ENCODE measurements at regions not wholly inside any gene's neighbourhood (a gene's known extent, or its start where the extent isn't known, plus 50 kb on each side); places are given as distances from the start of the nearest gene placed in this dataset.
A peak's percentile ranks its signal among the peaks of the same experiment; 100 is the strongest.

- H3K4me3 ChIP-seq (ENCODE audit: low read depth, low read length), result peak overlapping the region; percentile 78
- TF ChIP-seq CTCF (IDR thresholded peaks at IDR 0.05; ENCODE audit: low read depth, low read length), result no peak
These were observed 102.9 kb downstream of the OR2B2 start for GRCh38 chr6:27809067-27809938.

GRCh38 chr6:27808242-27809066, 103.7 kb downstream of the OR2B2 start:
- peak overlapping the region; percentile 78 for H3K4me3 ChIP-seq (ENCODE audit: low read depth, low read length)

GRCh38 chr6:27807441-27808241, 104.6 kb downstream of the OR2B2 start:
- peak overlapping the region; percentile 78 for H3K4me3 ChIP-seq (ENCODE audit: low read depth, low read length)

GRCh38 chr6:27806981-27807440, 105.2 kb downstream of the OR2B2 start:
- no peak for TF ChIP-seq CTCF (IDR thresholded peaks at IDR 0.05; ENCODE audit: low read depth, low read length)
- H3K4me3 ChIP-seq (ENCODE audit: low read depth, low read length), result peak overlapping the region; percentile 78

GRCh38 chr6:27805347-27805746, 106.8 kb downstream of the OR2B2 start:
- no peak for TF ChIP-seq CTCF (IDR thresholded peaks at IDR 0.05; ENCODE audit: low read depth, low read length)
- H3K4me3 ChIP-seq (ENCODE audit: low read depth, low read length), result no peak overlapping the region

GRCh38 chr6:27804851-27805250, 107.3 kb downstream of the OR2B2 start:
- H3K4me3 ChIP-seq (ENCODE audit: low read depth, low read length), result no peak overlapping the region

GRCh38 chr6:27800731-27801373, 111.3 kb downstream of the OR2B2 start:
- TF ChIP-seq CTCF (IDR thresholded peaks at IDR 0.05; ENCODE audit: low read depth, low read length), result no peak
- H3K4me3 ChIP-seq (ENCODE audit: low read depth, low read length), result no peak overlapping the region

More at GRCh38 chr6:27804851-27805250, 107.3 kb downstream of the OR2B2 start:
- no peak for TF ChIP-seq CTCF (IDR thresholded peaks at IDR 0.05; ENCODE audit: low read depth, low read length)
